ENCODE measurements at regions not wholly inside any gene's neighbourhood (a gene's known extent, or its start where the extent isn't known, plus 50 kb on each side); places are given as distances from the start of the nearest gene placed in this dataset.
A peak's percentile ranks its signal among the peaks of the same experiment; 100 is the strongest.

GRCh38 chrX:6778544-6779503 lies 243.9 kb upstream of the VCX3A start:
- Histone ChIP-seq H3K9me3 (ENCODE audit: control insufficient read depth in 2 of 3, insufficient read depth in 1 of 3, low read length in 3 of 3) (no peaks in the 10 kb centered on the region), H3K4me3 (ENCODE audit: low read length in 3 of 3) (peak overlapping the region in 2 of 3 donors; percentile 34 to 68), H3K9ac (ENCODE audit: low read length in 3 of 3) (peak overlapping the region in 1 of 3 donors; percentile 20), H3K4me1 (ENCODE audit: control insufficient read depth in 2 of 3, insufficient read depth in 2 of 3, low read depth in 1 of 3, low read length in 3 of 3) (no peaks in the 10 kb centered on the region), H3K36me3 (ENCODE audit: control insufficient read depth in 2 of 3, insufficient read depth in 3 of 3, low read length in 3 of 3) (no peaks in the 10 kb centered on the region), H3K27me3 (ENCODE audit: control insufficient read depth, insufficient read depth, low read length) (no peaks in the 10 kb centered on the region), H3K27ac (ENCODE audit: low read depth in 2 of 2, low read length in 2 of 2) (peak overlapping the region in 1 of 2 donors; percentile 38)
- peak; percentile 93 for FAIRE-seq
- DNase-seq: peak in 3 of 5 donors; percentile 13 to 27 (median 16)
- intact Hi-C loops (cut with DNase I): no loop called here
- TF ChIP-seq, protein P1, sequence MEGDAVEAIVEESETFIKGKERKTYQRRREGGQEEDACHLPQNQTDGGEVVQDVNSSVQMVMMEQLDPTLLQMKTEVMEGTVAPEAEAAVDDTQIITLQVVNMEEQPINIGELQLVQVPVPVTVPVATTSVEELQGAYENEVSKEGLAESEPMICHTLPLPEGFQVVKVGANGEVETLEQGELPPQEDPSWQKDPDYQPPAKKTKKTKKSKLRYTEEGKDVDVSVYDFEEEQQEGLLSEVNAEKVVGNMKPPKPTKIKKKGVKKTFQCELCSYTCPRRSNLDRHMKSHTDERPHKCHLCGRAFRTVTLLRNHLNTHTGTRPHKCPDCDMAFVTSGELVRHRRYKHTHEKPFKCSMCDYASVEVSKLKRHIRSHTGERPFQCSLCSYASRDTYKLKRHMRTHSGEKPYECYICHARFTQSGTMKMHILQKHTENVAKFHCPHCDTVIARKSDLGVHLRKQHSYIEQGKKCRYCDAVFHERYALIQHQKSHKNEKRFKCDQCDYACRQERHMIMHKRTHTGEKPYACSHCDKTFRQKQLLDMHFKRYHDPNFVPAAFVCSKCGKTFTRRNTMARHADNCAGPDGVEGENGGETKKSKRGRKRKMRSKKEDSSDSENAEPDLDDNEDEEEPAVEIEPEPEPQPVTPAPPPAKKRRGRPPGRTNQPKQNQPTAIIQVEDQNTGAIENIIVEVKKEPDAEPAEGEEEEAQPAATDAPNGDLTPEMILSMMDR (IDR thresholded peaks at IDR 0.05; ENCODE audit: borderline replicate concordance, extremely low read depth, insufficient read depth): no peak

GRCh38 chrX:6777238-6778002 lies 242.5 kb upstream of the VCX3A start:
- Histone ChIP-seq H3K36me3 (ENCODE audit: control insufficient read depth in 2 of 3, insufficient read depth in 3 of 3, low read length in 3 of 3) (no peaks in the 10 kb centered on the region), H3K27ac (ENCODE audit: low read depth in 2 of 2, low read length in 2 of 2) (no peak overlapping the region), H3K9me3 (ENCODE audit: control insufficient read depth in 2 of 3, insufficient read depth in 1 of 3, low read length in 3 of 3) (no peaks in the 10 kb centered on the region), H3K9ac (ENCODE audit: low read length in 3 of 3) (no peak overlapping the region), H3K4me1 (ENCODE audit: control insufficient read depth in 2 of 3, insufficient read depth in 2 of 3, low read depth in 1 of 3, low read length in 3 of 3) (no peaks in the 10 kb centered on the region), H3K27me3 (ENCODE audit: control insufficient read depth, insufficient read depth, low read length) (no peaks in the 10 kb centered on the region), H3K4me3 (ENCODE audit: low read length in 3 of 3) (no peak overlapping the region)
- TF ChIP-seq, protein P1 (IDR thresholded peaks at IDR 0.05; ENCODE audit: borderline replicate concordance, extremely low read depth, insufficient read depth): no peak
- DNase-seq (no peak), FAIRE-seq (no peak)
- intact Hi-C loops (cut with DNase I): no loop called here

- H3K27ac ChIP-seq (ENCODE audit: low read depth in 2 of 2, low read length in 2 of 2): no peak overlapping the region
- no peaks in the 10 kb centered on the region for H3K9me3 ChIP-seq (ENCODE audit: control insufficient read depth in 2 of 3, insufficient read depth in 1 of 3, low read length in 3 of 3)
- H3K4me3 ChIP-seq (ENCODE audit: low read length in 3 of 3): no peak overlapping the region
- intact Hi-C loops (cut with DNase I): no loop called here
- H3K4me1 ChIP-seq (ENCODE audit: control insufficient read depth in 2 of 3, insufficient read depth in 2 of 3, low read depth in 1 of 3, low read length in 3 of 3): no peaks in the 10 kb centered on the region
- no peaks in the 10 kb centered on the region for H3K36me3 ChIP-seq (ENCODE audit: control insufficient read depth in 2 of 3, insufficient read depth in 3 of 3, low read length in 3 of 3)
- FAIRE-seq: no peak
- TF ChIP-seq, protein P1 (IDR thresholded peaks at IDR 0.05; ENCODE audit: borderline replicate concordance, extremely low read depth, insufficient read depth): no peak
- no peak for DNase-seq
- H3K9ac ChIP-seq (ENCODE audit: low read length in 3 of 3): no peak overlapping the region
- H3K27me3 ChIP-seq (ENCODE audit: control insufficient read depth, insufficient read depth, low read length): no peaks in the 10 kb centered on the region
These were observed 236.0 kb upstream of the VCX3A start for GRCh38 chrX:6770936-6771335.

Data from kidney (tissue), 13 donors.